GM23338 (cell line): ENCODE measurements at regions not wholly inside any gene's neighbourhood (a gene's known extent, or its start where the extent isn't known, plus 50 kb on each side); places are given as distances from the start of the nearest gene placed in this dataset.

Experiments used
- ATAC-seq: fragments of 200-7000 bp; cut with Tn5 transposase; 3 replicates; pipeline ENCODE4 v1.9.1; 2020
- DNase-seq: peaks from one replicate; pipeline ENCODE4 v3.0.0-alpha.2; 2015; ENCODE audit warnings: low spot score
- H2AFZ ChIP-seq: fragments of 200-600 bp; sonication (generic); 2 replicates; pipeline ENCODE4 v1.8.0; 2016; ENCODE audit warnings: antibody characterized with exemption, mild to moderate bottlenecking, moderate library complexity
- H3F3A ChIP-seq: fragments of 200-600 bp; sonication (generic); replicated peaks from 2 replicates; pipeline ENCODE4 v1.8.0; 2017; ENCODE audit warnings: antibody characterized with exemption, mixed run types, low read depth
- H3K27ac ChIP-seq: fragments of 200-600 bp; sonication (generic); 2 replicates; pipeline ENCODE4 v1.6.1; 2016; ENCODE audit warnings: low read depth
- H3K27me3 ChIP-seq: fragments of 200-600 bp; sonication (generic); 2 replicates; pipeline ENCODE4 v1.8.0; 2016; ENCODE audit warnings: mild to moderate bottlenecking, mixed run types, moderate library complexity; ENCODE audit not compliant: insufficient read depth
- H3K36me3 ChIP-seq: fragments of 200-600 bp; sonication (generic); 2 replicates; pipeline ENCODE4 v1.8.0; 2016; ENCODE audit warnings: mild to moderate bottlenecking; ENCODE audit not compliant: insufficient read depth
- H3K4me1 ChIP-seq: fragments of 200-600 bp; sonication (generic); 2 replicates; pipeline ENCODE4 v1.8.0; 2016; ENCODE audit warnings: mild to moderate bottlenecking, moderate library complexity; ENCODE audit not compliant: insufficient read depth
- H3K4me2 ChIP-seq: fragments of 200-600 bp; sonication (generic); 2 replicates; pipeline ENCODE4 v1.7.1; 2017; ENCODE audit warnings: mixed run types
- H3K4me3 ChIP-seq: fragments of 200-600 bp; sonication (generic); 2 replicates; pipeline ENCODE4 v1.6.1; 2016; ENCODE audit warnings: mixed run types
- H3K79me2 ChIP-seq: fragments of 200-600 bp; sonication (generic); replicated peaks from 2 replicates; pipeline ENCODE4 v1.8.0; 2017; ENCODE audit warnings: mild to moderate bottlenecking; ENCODE audit not compliant: insufficient read depth
- H3K9me2 ChIP-seq: fragments of 200-600 bp; sonication (generic); 2 replicates; pipeline ENCODE4 v1.8.0; 2017; ENCODE audit not compliant: insufficient read depth
- H4K20me1 ChIP-seq: fragments of 200-600 bp; sonication (generic); replicated peaks from 2 replicates; pipeline ENCODE4 v1.8.0; 2017; ENCODE audit warnings: mild to moderate bottlenecking; ENCODE audit not compliant: insufficient read depth
- H3K27ac Mint-ChIP-seq: 2 replicates; pipeline ENCODE4 v1.8.0; 2020; ENCODE audit warnings: inconsistent platforms, mild to moderate bottlenecking, moderate library complexity, mixed read lengths
- H3K27me3 Mint-ChIP-seq: 3 replicates; pipeline ENCODE4 v1.8.0; 2022; ENCODE audit warnings: low read depth, mild to moderate bottlenecking, moderate library complexity, mixed read lengths, inconsistent platforms; ENCODE audit not compliant: insufficient read depth, poor library complexity
- H3K36me3 Mint-ChIP-seq: 3 replicates; pipeline ENCODE4 v1.8.0; 2021; ENCODE audit warnings: low read depth, mild to moderate bottlenecking, inconsistent platforms, moderate library complexity, mixed read lengths
- H3K4me1 Mint-ChIP-seq: 3 replicates; pipeline ENCODE4 v1.8.0; 2020; ENCODE audit warnings: mild to moderate bottlenecking, inconsistent platforms, mixed read lengths
- H3K4me3 Mint-ChIP-seq: 3 replicates; pipeline ENCODE4 v1.8.0; 2021; ENCODE audit warnings: moderate library complexity, mild to moderate bottlenecking, inconsistent platforms, mixed read lengths
- H3K9me3 Mint-ChIP-seq: 3 replicates; pipeline ENCODE4 v1.8.0; 2020; ENCODE audit warnings: moderate library complexity, mild to moderate bottlenecking, inconsistent platforms, mixed read lengths
- CREB1 ChIP-seq: fragments of 250-450 bp; sonication (Bioruptor Pico); IDR thresholded peaks from 2 replicates; pipeline ENCODE4 v1.5.0; 2020; ENCODE audit warnings: low read depth, mild to moderate bottlenecking, moderate library complexity
- ETS1 ChIP-seq: IDR thresholded peaks from 2 replicates; pipeline ENCODE4 v1.6.1; 2016; ENCODE audit warnings: antibody characterized with exemption
- EZH2 ChIP-seq: fragments of 200-600 bp; sonication (generic); IDR thresholded peaks from one replicate; pipeline ENCODE4 v1.8.0; 2017; ENCODE audit warnings: antibody characterized with exemption, mild to moderate bottlenecking, low read depth; ENCODE audit not compliant: unreplicated experiment
- EZH2phosphoT487 ChIP-seq: fragments of 200-600 bp; sonication (generic); IDR thresholded peaks from one replicate; pipeline ENCODE4 v1.8.1; 2018; ENCODE audit warnings: antibody characterized with exemption; ENCODE audit not compliant: unreplicated experiment
- POLR2AphosphoS5 ChIP-seq: IDR thresholded peaks from 2 replicates; pipeline ENCODE4 v1.6.1; 2016; ENCODE audit warnings: antibody characterized with exemption, low read depth
- STAT1 ChIP-seq: IDR thresholded peaks from one replicate; pipeline ENCODE4 v1.6.1; 2016; ENCODE audit warnings: antibody characterized with exemption; ENCODE audit not compliant: unreplicated experiment
- ZNF114 ChIP-seq: fragments of 250-450 bp; sonication (Bioruptor Pico); IDR thresholded peaks from 2 replicates; pipeline ENCODE4 v1.5.0; 2020; ENCODE audit warnings: mild to moderate bottlenecking, moderate library complexity
- ZNF331 ChIP-seq: fragments of 250-450 bp; sonication (Bioruptor Pico); IDR thresholded peaks from 2 replicates; pipeline ENCODE4 v1.5.0; 2020; ENCODE audit warnings: low read depth, mild to moderate bottlenecking, moderate library complexity
- TF ChIP-seq, protein P1 (sequence below): IDR thresholded peaks from one replicate; pipeline ENCODE4 v1.6.1; 2018; ENCODE audit warnings: antibody characterized with exemption; ENCODE audit not compliant: unreplicated experiment
- TF ChIP-seq, protein P2 (sequence below): fragments of 250-450 bp; sonication (Bioruptor Pico); IDR thresholded peaks from 2 replicates; pipeline ENCODE4 v1.5.0; 2020; ENCODE audit warnings: mild to moderate bottlenecking, moderate library complexity

GRCh38 chr6:129774697-129775447, 64.9 kb upstream of the ARHGAP18 start (continued):
- no peak for TF ChIP-seq EZH2phosphoT487

- H3K4me1 Mint-ChIP-seq = peaks cover 5% of the 10 kb centered on the region; the same call in 1 of the 3 replicates
- Histone ChIP-seq H3K27me3 (peaks cover 7% of the 10 kb centered on the region), H3F3A (no peaks in the 10 kb centered on the region), H3K4me2 (no peak overlapping the region), H4K20me1 (no peaks in the 10 kb centered on the region), H2AFZ (no peak overlapping the region), H3K27ac (no peak overlapping the region), H3K4me3 (no peak overlapping the region), H3K79me2 (no peaks in the 10 kb centered on the region), H3K36me3 (no peaks in the 10 kb centered on the region), H3K9me2 (no peaks in the 10 kb centered on the region), H3K4me1 (no peaks in the 10 kb centered on the region)
- no peak for ATAC-seq
- peaks cover 2% of the 10 kb centered on the region for H3K27me3 Mint-ChIP-seq
- no peaks in the 10 kb centered on the region; the same call in 2 of the 3 replicates for H3K36me3 Mint-ChIP-seq
- no peak for DNase-seq
- no peak overlapping the region for H3K27ac Mint-ChIP-seq
- H3K4me3 Mint-ChIP-seq = no peak overlapping the region
- TF ChIP-seq EZH2 (no peak), STAT1 (no peak), EZH2phosphoT487 (no peak), CREB1 (CRISPR knock-in tag) (no peak), ZNF331 (CRISPR knock-in tag) (no peak), ZNF114 (no peak), ETS1 (no peak), POLR2AphosphoS5 (no peak)
- TF ChIP-seq, protein P1, sequence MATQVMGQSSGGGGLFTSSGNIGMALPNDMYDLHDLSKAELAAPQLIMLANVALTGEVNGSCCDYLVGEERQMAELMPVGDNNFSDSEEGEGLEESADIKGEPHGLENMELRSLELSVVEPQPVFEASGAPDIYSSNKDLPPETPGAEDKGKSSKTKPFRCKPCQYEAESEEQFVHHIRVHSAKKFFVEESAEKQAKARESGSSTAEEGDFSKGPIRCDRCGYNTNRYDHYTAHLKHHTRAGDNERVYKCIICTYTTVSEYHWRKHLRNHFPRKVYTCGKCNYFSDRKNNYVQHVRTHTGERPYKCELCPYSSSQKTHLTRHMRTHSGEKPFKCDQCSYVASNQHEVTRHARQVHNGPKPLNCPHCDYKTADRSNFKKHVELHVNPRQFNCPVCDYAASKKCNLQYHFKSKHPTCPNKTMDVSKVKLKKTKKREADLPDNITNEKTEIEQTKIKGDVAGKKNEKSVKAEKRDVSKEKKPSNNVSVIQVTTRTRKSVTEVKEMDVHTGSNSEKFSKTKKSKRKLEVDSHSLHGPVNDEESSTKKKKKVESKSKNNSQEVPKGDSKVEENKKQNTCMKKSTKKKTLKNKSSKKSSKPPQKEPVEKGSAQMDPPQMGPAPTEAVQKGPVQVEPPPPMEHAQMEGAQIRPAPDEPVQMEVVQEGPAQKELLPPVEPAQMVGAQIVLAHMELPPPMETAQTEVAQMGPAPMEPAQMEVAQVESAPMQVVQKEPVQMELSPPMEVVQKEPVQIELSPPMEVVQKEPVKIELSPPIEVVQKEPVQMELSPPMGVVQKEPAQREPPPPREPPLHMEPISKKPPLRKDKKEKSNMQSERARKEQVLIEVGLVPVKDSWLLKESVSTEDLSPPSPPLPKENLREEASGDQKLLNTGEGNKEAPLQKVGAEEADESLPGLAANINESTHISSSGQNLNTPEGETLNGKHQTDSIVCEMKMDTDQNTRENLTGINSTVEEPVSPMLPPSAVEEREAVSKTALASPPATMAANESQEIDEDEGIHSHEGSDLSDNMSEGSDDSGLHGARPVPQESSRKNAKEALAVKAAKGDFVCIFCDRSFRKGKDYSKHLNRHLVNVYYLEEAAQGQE = no peak
- TF ChIP-seq, protein P2, sequence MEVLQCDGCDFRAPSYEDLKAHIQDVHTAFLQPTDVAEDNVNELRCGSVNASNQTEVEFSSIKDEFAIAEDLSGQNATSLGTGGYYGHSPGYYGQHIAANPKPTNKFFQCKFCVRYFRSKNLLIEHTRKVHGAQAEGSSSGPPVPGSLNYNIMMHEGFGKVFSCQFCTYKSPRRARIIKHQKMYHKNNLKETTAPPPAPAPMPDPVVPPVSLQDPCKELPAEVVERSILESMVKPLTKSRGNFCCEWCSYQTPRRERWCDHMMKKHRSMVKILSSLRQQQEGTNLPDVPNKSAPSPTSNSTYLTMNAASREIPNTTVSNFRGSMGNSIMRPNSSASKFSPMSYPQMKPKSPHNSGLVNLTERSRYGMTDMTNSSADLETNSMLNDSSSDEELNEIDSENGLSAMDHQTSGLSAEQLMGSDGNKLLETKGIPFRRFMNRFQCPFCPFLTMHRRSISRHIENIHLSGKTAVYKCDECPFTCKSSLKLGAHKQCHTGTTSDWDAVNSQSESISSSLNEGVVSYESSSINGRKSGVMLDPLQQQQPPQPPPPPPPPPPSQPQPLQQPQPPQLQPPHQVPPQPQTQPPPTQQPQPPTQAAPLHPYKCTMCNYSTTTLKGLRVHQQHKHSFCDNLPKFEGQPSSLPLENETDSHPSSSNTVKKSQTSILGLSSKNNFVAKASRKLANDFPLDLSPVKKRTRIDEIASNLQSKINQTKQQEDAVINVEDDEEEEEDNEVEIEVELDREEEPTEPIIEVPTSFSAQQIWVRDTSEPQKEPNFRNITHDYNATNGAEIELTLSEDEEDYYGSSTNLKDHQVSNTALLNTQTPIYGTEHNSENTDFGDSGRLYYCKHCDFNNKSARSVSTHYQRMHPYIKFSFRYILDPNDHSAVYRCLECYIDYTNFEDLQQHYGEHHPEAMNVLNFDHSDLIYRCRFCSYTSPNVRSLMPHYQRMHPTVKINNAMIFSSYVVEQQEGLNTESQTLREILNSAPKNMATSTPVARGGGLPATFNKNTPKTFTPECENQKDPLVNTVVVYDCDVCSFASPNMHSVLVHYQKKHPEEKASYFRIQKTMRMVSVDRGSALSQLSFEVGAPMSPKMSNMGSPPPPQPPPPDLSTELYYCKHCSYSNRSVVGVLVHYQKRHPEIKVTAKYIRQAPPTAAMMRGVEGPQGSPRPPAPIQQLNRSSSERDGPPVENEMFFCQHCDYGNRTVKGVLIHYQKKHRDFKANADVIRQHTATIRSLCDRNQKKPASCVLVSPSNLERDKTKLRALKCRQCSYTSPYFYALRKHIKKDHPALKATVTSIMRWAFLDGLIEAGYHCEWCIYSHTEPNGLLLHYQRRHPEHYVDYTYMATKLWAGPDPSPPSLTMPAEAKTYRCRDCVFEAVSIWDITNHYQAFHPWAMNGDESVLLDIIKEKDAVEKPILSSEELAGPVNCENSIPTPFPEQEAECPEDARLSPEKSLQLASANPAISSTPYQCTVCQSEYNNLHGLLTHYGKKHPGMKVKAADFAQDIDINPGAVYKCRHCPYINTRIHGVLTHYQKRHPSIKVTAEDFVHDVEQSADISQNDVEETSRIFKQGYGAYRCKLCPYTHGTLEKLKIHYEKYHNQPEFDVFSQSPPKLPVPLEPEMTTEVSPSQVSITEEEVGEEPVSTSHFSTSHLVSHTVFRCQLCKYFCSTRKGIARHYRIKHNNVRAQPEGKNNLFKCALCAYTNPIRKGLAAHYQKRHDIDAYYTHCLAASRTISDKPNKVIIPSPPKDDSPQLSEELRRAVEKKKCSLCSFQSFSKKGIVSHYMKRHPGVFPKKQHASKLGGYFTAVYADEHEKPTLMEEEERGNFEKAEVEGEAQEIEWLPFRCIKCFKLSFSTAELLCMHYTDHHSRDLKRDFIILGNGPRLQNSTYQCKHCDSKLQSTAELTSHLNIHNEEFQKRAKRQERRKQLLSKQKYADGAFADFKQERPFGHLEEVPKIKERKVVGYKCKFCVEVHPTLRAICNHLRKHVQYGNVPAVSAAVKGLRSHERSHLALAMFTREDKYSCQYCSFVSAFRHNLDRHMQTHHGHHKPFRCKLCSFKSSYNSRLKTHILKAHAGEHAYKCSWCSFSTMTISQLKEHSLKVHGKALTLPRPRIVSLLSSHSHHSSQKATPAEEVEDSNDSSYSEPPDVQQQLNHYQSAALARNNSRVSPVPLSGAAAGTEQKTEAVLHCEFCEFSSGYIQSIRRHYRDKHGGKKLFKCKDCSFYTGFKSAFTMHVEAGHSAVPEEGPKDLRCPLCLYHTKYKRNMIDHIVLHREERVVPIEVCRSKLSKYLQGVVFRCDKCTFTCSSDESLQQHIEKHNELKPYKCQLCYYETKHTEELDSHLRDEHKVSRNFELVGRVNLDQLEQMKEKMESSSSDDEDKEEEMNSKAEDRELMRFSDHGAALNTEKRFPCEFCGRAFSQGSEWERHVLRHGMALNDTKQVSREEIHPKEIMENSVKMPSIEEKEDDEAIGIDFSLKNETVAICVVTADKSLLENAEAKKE (CRISPR knock-in tag) = no peak
- H3K9me3 Mint-ChIP-seq = peaks cover 2% of the 10 kb centered on the region; the same call in 1 of the 3 replicates
These were observed 63.3 kb upstream of the ARHGAP18 start for GRCh38 chr6:129773304-129773703.
